GM12865 (cell line): ENCODE measurements at regions not wholly inside any gene's neighbourhood (a gene's known extent, or its start where the extent isn't known, plus 50 kb on each side); places are given as distances from the start of the nearest gene placed in this dataset.

Experiments used
- DNase-seq: peaks from one replicate; pipeline ENCODE4 v3.0.0; 2010; ENCODE audit warnings: low read depth
- H3K4me3 ChIP-seq: 2 replicates; pipeline ENCODE4 v1.5.1; 2011; ENCODE audit warnings: mild to moderate bottlenecking, low read depth, low read length, control low read depth
- TF ChIP-seq, protein P1 (sequence below): IDR thresholded peaks from 2 replicates; pipeline ENCODE4 v1.5.1; 2011; ENCODE audit warnings: low read length, control low read depth, low read depth, inconsistent platforms; ENCODE audit not compliant: insufficient read depth; ENCODE audit errors: missing control alignments

- H3K4me3 ChIP-seq, result no peak overlapping the region
- no peak for DNase-seq
- TF ChIP-seq, protein P1, sequence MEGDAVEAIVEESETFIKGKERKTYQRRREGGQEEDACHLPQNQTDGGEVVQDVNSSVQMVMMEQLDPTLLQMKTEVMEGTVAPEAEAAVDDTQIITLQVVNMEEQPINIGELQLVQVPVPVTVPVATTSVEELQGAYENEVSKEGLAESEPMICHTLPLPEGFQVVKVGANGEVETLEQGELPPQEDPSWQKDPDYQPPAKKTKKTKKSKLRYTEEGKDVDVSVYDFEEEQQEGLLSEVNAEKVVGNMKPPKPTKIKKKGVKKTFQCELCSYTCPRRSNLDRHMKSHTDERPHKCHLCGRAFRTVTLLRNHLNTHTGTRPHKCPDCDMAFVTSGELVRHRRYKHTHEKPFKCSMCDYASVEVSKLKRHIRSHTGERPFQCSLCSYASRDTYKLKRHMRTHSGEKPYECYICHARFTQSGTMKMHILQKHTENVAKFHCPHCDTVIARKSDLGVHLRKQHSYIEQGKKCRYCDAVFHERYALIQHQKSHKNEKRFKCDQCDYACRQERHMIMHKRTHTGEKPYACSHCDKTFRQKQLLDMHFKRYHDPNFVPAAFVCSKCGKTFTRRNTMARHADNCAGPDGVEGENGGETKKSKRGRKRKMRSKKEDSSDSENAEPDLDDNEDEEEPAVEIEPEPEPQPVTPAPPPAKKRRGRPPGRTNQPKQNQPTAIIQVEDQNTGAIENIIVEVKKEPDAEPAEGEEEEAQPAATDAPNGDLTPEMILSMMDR, result no peak
These were observed 393.8 kb downstream of the TAF11L14 start for GRCh38 chr5:18028036-18028435.

- DNase-seq, result no peak
- H3K4me3 ChIP-seq, result no peak overlapping the region
- TF ChIP-seq, protein P1, result no peak
These were observed 398.5 kb downstream of the TAF11L14 start for GRCh38 chr5:18032744-18033143.

GRCh38 chr5:18036531-18036930 lies 402.3 kb downstream of the TAF11L14 start:
- H3K4me3 ChIP-seq, result no peak overlapping the region
- no peak for DNase-seq
- TF ChIP-seq, protein P1, result no peak

GRCh38 chr5:18037718-18038117 lies 403.5 kb downstream of the TAF11L14 start:
- no peak for DNase-seq
- no peak overlapping the region for H3K4me3 ChIP-seq
- TF ChIP-seq, protein P1, result no peak

DNA sequence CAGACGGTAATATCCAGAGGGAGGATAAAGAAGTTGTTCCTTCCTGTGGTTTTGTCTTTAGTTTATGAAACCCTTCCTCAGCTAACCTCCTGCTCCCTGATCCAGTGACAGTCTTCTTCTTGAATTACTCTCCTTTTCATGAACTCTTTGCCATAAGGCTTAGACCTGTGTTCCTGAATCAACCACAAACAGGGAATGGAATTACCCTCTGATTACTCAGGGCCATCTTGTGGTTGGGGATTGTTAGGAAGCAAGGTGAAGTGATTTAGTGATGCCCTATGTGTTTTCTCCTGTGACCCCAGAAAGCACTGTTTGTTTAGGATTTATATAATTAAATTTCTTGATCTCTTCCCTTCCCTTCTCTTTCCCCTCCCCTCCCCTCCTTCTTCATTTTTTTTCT lies 409.1 kb downstream of the TAF11L14 start:
- H3K4me3 ChIP-seq, result no peak overlapping the region
- TF ChIP-seq, protein P1, result no peak

DNA sequence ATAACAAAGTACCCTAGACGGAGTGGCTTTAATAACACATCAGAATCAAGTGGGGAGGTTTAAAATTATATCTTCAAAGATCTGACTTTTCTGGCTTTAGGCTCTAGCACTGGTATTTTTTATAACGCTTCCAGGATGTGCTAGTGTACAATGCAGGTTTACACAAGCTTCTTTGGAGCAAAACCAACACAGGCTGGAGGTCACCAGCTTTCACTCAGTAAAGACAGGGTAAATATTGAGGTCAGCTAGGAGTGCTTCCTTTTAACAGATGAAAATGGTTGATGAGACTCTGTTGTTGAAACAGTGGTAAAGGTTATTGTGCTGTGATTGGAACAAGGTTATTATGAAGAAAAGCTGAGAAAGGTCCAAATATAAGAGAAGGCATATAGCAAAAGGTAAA lies 414.2 kb downstream of the TAF11L14 start:
- no peak for DNase-seq
- TF ChIP-seq, protein P1, result no peak
- no peak overlapping the region for H3K4me3 ChIP-seq

More for the DNA sequence above, 409.1 kb downstream of the TAF11L14 start:
- no peak for DNase-seq

DNA sequence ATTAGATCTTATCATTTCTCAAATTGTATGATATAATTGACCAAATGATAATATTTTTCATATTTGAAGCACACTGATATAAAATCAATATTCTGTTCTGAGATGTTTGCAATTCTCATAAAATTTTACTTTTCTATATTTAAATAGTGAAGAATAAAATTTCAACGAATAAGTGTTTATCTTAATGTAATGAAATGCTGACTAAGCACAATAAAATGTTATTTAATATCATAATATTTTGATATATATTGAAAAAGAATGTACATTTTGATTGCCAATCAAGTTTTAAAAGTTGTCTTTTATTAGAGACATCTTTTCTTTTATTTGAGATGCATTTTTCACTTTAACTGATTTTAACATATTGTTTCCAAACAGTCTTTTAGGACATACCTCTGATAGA lies 416.1 kb downstream of the TAF11L14 start:
- no peak for DNase-seq
- TF ChIP-seq, protein P1, result no peak

More for the DNA sequence above, 416.1 kb downstream of the TAF11L14 start:
- H3K4me3 ChIP-seq, result no peak overlapping the region
